Neural cell (in vitro differentiated cells): ENCODE measurements at regions not wholly inside any gene's neighbourhood (a gene's known extent, or its start where the extent isn't known, plus 50 kb on each side); places are given as distances from the start of the nearest gene placed in this dataset.

Source experiments
- H2AFZ ChIP-seq: fragments of 200-600, 300-800 bp; sonication (generic), shearing (Covaris generic); 2 replicates; pipeline ENCODE4 v1.6.0; 2014; ENCODE audit warnings: low read depth, mild to moderate bottlenecking, antibody characterized with exemption, low read length, moderate library complexity
- H3F3A ChIP-seq: fragments of 200-600 bp; shearing (Covaris generic); 2 replicates; pipeline ENCODE4 v1.6.1; 2016; ENCODE audit warnings: mild to moderate bottlenecking, moderate library complexity, mixed read lengths, antibody characterized with exemption, low read length; ENCODE audit not compliant: insufficient read depth, poor library complexity, severe bottlenecking
- H3K27ac ChIP-seq: fragments of 200-600, 300-800 bp; sonication (generic), shearing (Covaris generic); 2 replicates; pipeline ENCODE4 v1.5.1; 2014; ENCODE audit warnings: mild to moderate bottlenecking, low read length, moderate library complexity
- H3K27me3 ChIP-seq: fragments of 300-800, 200-600 bp; sonication (generic), shearing (Covaris generic); 2 replicates; pipeline ENCODE4 v1.6.0; 2014; ENCODE audit warnings: mild to moderate bottlenecking, low read depth, low read length, moderate library complexity; ENCODE audit not compliant: insufficient read depth
- H3K36me3 ChIP-seq: fragments of 300-800, 200-600 bp; sonication (generic), shearing (Covaris generic); 2 replicates; pipeline ENCODE4 v1.5.1; 2014; ENCODE audit warnings: mild to moderate bottlenecking, antibody characterized with exemption, low read length, moderate library complexity; ENCODE audit not compliant: insufficient read depth
- H3K4me2 ChIP-seq: fragments of 300-800, 200-600 bp; sonication (generic), shearing (Covaris generic); 2 replicates; pipeline ENCODE4 v1.6.0; 2014; ENCODE audit warnings: mild to moderate bottlenecking, low read length
- H3K4me3 ChIP-seq: fragments of 300-800, 200-600 bp; sonication (generic), shearing (Covaris generic); 2 replicates; pipeline ENCODE4 v1.5.1; 2014; ENCODE audit warnings: mild to moderate bottlenecking, low read length, moderate library complexity
- H3K79me2 ChIP-seq: fragments of 200-600 bp; shearing (Covaris generic); replicated peaks from 2 replicates; pipeline ENCODE4 v1.6.0; 2014; ENCODE audit warnings: mild to moderate bottlenecking, low read length, moderate library complexity; ENCODE audit not compliant: insufficient read depth
- H3K9ac ChIP-seq: fragments of 300-800, 200-600 bp; sonication (generic), shearing (Covaris generic); 2 replicates; pipeline ENCODE4 v1.6.1; 2016; ENCODE audit warnings: mild to moderate bottlenecking, low read length, mixed read lengths
- H3K9me2 ChIP-seq: fragments of 200-600 bp; shearing (Covaris generic); 2 replicates; pipeline ENCODE4 v1.6.1; 2016; ENCODE audit warnings: mild to moderate bottlenecking, low read length, mixed read lengths; ENCODE audit not compliant: insufficient read depth
- H3K9me3 ChIP-seq: fragments of 200-600, 300-800 bp; sonication (generic), shearing (Covaris generic); 2 replicates; pipeline ENCODE4 v1.6.1; 2016; ENCODE audit warnings: mild to moderate bottlenecking, mixed run types, low read length, moderate library complexity, mixed read lengths
- H4K20me1 ChIP-seq: fragments of 200-600 bp; shearing (Covaris generic); 2 replicates; pipeline ENCODE4 v1.6.1; 2016; ENCODE audit warnings: mild to moderate bottlenecking, mixed run types; ENCODE audit not compliant: insufficient read depth
- CTCF ChIP-seq: fragments of 450-650 bp; IDR thresholded peaks from 2 replicates; pipeline ENCODE4 v1.5.1; 2014; ENCODE audit warnings: antibody characterized with exemption, mild to moderate bottlenecking, moderate library complexity; ENCODE audit not compliant: poor library complexity, severe bottlenecking
- EP300 ChIP-seq: fragments of 450-650 bp; conservative IDR thresholded peaks from 2 replicates; pipeline ENCODE4 v1.6.1; 2014; ENCODE audit warnings: antibody characterized with exemption, mild to moderate bottlenecking, moderate library complexity; ENCODE audit not compliant: poor library complexity, severe bottlenecking
- EZH2 ChIP-seq: fragments of 200-600, 300-800 bp; shearing (Covaris generic), sonication (generic); IDR thresholded peaks from 2 replicates; pipeline ENCODE4 v1.6.1; 2014; ENCODE audit warnings: antibody characterized with exemption, low read length, borderline replicate concordance, mild to moderate bottlenecking; ENCODE audit not compliant: insufficient read depth, poor library complexity, severe bottlenecking
- MXI1 ChIP-seq: fragments of 450-650 bp; conservative IDR thresholded peaks from 2 replicates; pipeline ENCODE4 v1.6.1; 2014; ENCODE audit warnings: antibody characterized with exemption, mild to moderate bottlenecking; ENCODE audit not compliant: poor library complexity, severe bottlenecking
- POLR2AphosphoS5 ChIP-seq: IDR thresholded peaks from 2 replicates; pipeline ENCODE4 v1.6.1; 2012
- RAD21 ChIP-seq: fragments of 450-650 bp; conservative IDR thresholded peaks from 2 replicates; pipeline ENCODE4 v1.6.1; 2014; ENCODE audit warnings: antibody characterized with exemption, mild to moderate bottlenecking, moderate library complexity
- REST ChIP-seq: IDR thresholded peaks from 2 replicates; pipeline ENCODE4 v1.6.1; 2012; ENCODE audit warnings: borderline replicate concordance
- SMC3 ChIP-seq: fragments of 450-650 bp; conservative IDR thresholded peaks from 2 replicates; pipeline ENCODE4 v1.6.1; 2014; ENCODE audit warnings: antibody characterized with exemption, mild to moderate bottlenecking, moderate library complexity; ENCODE audit not compliant: poor library complexity
- TAF1 ChIP-seq: IDR thresholded peaks from 2 replicates; pipeline ENCODE4 v1.6.1; 2012; ENCODE audit warnings: low read depth

DNA sequence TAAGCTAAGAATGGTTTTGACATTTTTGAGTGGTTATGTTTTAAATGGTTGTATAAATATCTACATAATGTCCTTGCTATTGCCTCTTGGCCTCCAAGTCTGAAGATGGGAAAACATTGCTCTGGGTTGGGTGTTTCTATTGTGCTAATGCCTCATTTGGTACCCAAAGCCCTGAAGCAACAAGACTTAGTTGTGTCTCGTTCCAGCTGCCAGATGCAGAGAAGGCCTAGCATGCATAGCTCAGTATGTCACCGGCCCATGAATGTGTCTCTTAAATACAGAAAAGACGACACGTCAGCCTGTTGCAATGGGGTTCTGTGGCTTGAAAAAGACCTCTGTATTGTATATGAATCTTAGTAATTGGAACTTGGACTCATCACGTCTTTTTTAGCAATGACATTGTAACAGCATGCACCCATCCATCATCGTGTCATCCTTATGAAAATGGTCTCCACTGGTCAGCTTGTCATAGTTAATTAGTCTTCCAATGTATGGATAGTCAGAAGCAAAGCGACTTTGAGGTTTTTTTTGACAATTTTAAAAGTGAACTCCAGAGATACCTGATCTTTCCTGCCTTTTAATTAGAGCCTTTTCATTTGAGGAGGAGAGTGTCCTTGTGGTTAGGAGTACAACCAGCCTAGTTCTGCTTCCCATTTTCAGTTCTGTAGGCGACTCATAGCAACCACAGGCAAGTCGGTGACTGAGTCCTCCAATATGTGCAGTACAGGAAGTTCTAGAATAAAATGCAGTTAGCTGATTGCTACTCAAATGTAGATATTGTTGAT is 126.4 kb upstream of the GATB start:
- no peaks in the 10 kb centered on the region for H3K27me3 ChIP-seq
- H3K9me2 ChIP-seq = no peaks in the 10 kb centered on the region
- TF ChIP-seq TAF1 (no peak), REST (no peak), SMC3 (no peak), EZH2 (no peak), POLR2AphosphoS5 (no peak), CTCF (no peak), MXI1 (no peak), EP300 (no peak), RAD21 (no peak)

DNA sequence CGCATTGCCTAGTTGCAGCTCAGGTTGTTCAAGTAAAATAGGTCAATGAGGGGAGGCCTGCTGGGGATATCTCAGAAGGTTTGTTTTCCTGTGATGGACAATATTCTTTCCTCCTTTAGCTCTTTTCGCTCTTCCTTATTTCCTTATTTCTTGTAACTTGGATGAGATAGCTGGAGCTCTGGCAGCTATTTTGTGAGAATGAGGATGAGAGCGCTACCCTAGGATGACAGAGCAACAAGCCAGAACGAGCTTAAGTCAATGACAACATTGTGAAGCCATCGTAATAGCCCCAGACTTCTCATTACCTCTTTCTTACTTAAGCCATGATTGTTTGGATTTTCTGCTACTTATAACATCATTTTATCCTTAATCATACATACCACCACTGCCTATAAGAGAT is 124.3 kb upstream of the GATB start:
- no peaks in the 10 kb centered on the region for H3K27me3 ChIP-seq
- no peak overlapping the region for H2AFZ ChIP-seq

More for the DNA sequence above, 126.4 kb upstream of the GATB start:
- H3K9me3 ChIP-seq = no peaks in the 10 kb centered on the region
- no peak overlapping the region for H3K9ac ChIP-seq
- no peaks in the 10 kb centered on the region for H3F3A ChIP-seq
- H4K20me1 ChIP-seq = no peaks in the 10 kb centered on the region
- H3K4me3 ChIP-seq = no peak overlapping the region
- no peak overlapping the region for H2AFZ ChIP-seq
- H3K27ac ChIP-seq = no peak overlapping the region
- no peaks in the 10 kb centered on the region for H3K36me3 ChIP-seq
- no peak overlapping the region for H3K4me2 ChIP-seq
- no peaks in the 10 kb centered on the region for H3K79me2 ChIP-seq

More for the DNA sequence above, 124.3 kb upstream of the GATB start:
- Histone ChIP-seq H4K20me1 (no peaks in the 10 kb centered on the region), H3K9ac (no peak overlapping the region), H3K27ac (no peak overlapping the region), H3K79me2 (no peaks in the 10 kb centered on the region), H3K36me3 (no peaks in the 10 kb centered on the region), H3K4me3 (no peak overlapping the region), H3K4me2 (no peak overlapping the region), H3K9me2 (no peaks in the 10 kb centered on the region), H3F3A (no peaks in the 10 kb centered on the region), H3K9me3 (no peaks in the 10 kb centered on the region)
- TF ChIP-seq CTCF = no peak
- TF ChIP-seq MXI1 = no peak
- TF ChIP-seq EP300 = no peak
- no peak for TF ChIP-seq TAF1
- no peak for TF ChIP-seq REST
- no peak for TF ChIP-seq EZH2
- TF ChIP-seq RAD21 = no peak
- TF ChIP-seq SMC3 = no peak
- TF ChIP-seq POLR2AphosphoS5 = no peak
